ENCODE measurements at regions not wholly inside any gene's neighbourhood (a gene's known extent, or its start where the extent isn't known, plus 50 kb on each side); places are given as distances from the start of the nearest gene placed in this dataset.
"Not testable (repeated sequence)": the region's sequence is repeated elsewhere in the genome, so short reads cannot be mapped to it uniquely, and the experiment has no call there.

- DNase-seq: peak; percentile 32 to 60 (median 54)
Measured at GRCh38 chr2:113386780-113387433, 50.6 kb upstream of the ZNG1B start.

GRCh38 chr2:113379621-113380020 is 57.9 kb upstream of the ZNG1B start:
- not testable (repeated sequence) for DNase-seq

- DNase-seq: peak; percentile 76 to 95 (median 86)
Measured at GRCh38 chr2:113376913-113377445, 60.5 kb upstream of the ZNG1B start.

- DNase-seq: peak; percentile 21 to 45 (median 36)
Measured at GRCh38 chr2:113376253-113376912, 61.1 kb upstream of the ZNG1B start.

- peak; percentile 10 to 52 (median 38) for DNase-seq
Measured at GRCh38 chr2:113374857-113375256, 62.6 kb upstream of the ZNG1B start.

- not testable (repeated sequence) for DNase-seq
Measured at GRCh38 chr2:113372258-113372834, 65.1 kb upstream of the ZNG1B start.

GRCh38 chr2:113370478-113371091 is 66.9 kb upstream of the ZNG1B start:
- peak; percentile 85 to 87 (median 86) for DNase-seq

GRCh38 chr2:113370030-113370429 is 67.5 kb upstream of the ZNG1B start:
- no peak for DNase-seq

- peak; percentile 24 to 58 (median 50) for DNase-seq
Measured at GRCh38 chr2:113368581-113368980, 68.9 kb upstream of the ZNG1B start.

GRCh38 chr2:113366821-113367220 is 70.7 kb upstream of the ZNG1B start:
- not testable (repeated sequence) for DNase-seq

- DNase-seq: peak; percentile 51 to 81 (median 67)
Measured at GRCh38 chr2:113365791-113366190, 71.7 kb upstream of the ZNG1B start.

- DNase-seq: not testable (repeated sequence)
Measured at GRCh38 chr2:113365290-113365689, 72.2 kb upstream of the ZNG1B start.

- no peak for DNase-seq
Measured at GRCh38 chr2:113361051-113361450, 76.4 kb upstream of the ZNG1B start.

GRCh38 chr2:113357071-113357470 is 78.3 kb upstream of the PAX8 start:
- DNase-seq: no peak

GRCh38 chr2:113356284-113356683 is 77.6 kb upstream of the PAX8 start:
- DNase-seq: not testable (repeated sequence)

- peak; percentile 29 to 54 (median 50) for DNase-seq
Measured at GRCh38 chr2:113355339-113356015, 76.8 kb upstream of the PAX8 start.

- DNase-seq: peak; percentile 28 to 63 (median 58)
Measured at GRCh38 chr2:113351375-113352355, 72.9 kb upstream of the PAX8 start.

GRCh38 chr2:113343800-113344199 is 65.1 kb upstream of the PAX8 start:
- DNase-seq: not testable (repeated sequence)

GRCh38 chr2:113342650-113343049 is 63.9 kb upstream of the PAX8 start:
- peak; percentile 75 to 87 (median 86) for DNase-seq

- DNase-seq: not testable (repeated sequence)
Measured at GRCh38 chr2:113341870-113342253, 63.1 kb upstream of the PAX8 start.
